Endothelial cell (in vitro differentiated cells): ENCODE measurements at regions not wholly inside any gene's neighbourhood (a gene's known extent, or its start where the extent isn't known, plus 50 kb on each side); places are given as distances from the start of the nearest gene placed in this dataset.

Experiments used
- DNase-seq: peaks from one replicate; pipeline ENCODE4 v3.0.0; 2021; ENCODE audit warnings: low spot score
- H3K27ac Mint-ChIP-seq: one replicate; pipeline ENCODE4 v1.8.0; 2021; ENCODE audit warnings: mixed read lengths, inconsistent platforms; ENCODE audit not compliant: unreplicated experiment
- H3K27me3 Mint-ChIP-seq: one replicate; pipeline ENCODE4 v1.8.0; 2021; ENCODE audit warnings: mild to moderate bottlenecking, moderate library complexity, mixed read lengths, inconsistent platforms; ENCODE audit not compliant: unreplicated experiment
- H3K36me3 Mint-ChIP-seq: one replicate; pipeline ENCODE4 v1.8.0; 2021; ENCODE audit warnings: mild to moderate bottlenecking, low read depth, mixed read lengths, inconsistent platforms; ENCODE audit not compliant: unreplicated experiment
- H3K4me1 Mint-ChIP-seq: one replicate; pipeline ENCODE4 v1.8.0; 2021; ENCODE audit warnings: mild to moderate bottlenecking, mixed read lengths, inconsistent platforms; ENCODE audit not compliant: unreplicated experiment
- H3K4me3 Mint-ChIP-seq: one replicate; pipeline ENCODE4 v1.8.0; 2021; ENCODE audit warnings: mild to moderate bottlenecking, mixed read lengths, inconsistent platforms; ENCODE audit not compliant: unreplicated experiment
- H3K9me3 Mint-ChIP-seq: one replicate; pipeline ENCODE4 v1.8.0; 2021; ENCODE audit warnings: mixed read lengths, inconsistent platforms; ENCODE audit not compliant: unreplicated experiment
- CTCF ChIP-seq: fragments of 200-600 bp; sonication (generic); IDR thresholded peaks from one replicate; pipeline ENCODE4 v1.5.0; 2021; ENCODE audit warnings: antibody characterized with exemption; ENCODE audit not compliant: unreplicated experiment

- H3K27ac Mint-ChIP-seq = no peak overlapping the region
- H3K4me3 Mint-ChIP-seq = no peak overlapping the region
- DNase-seq = no peak
- no peaks in the 10 kb centered on the region for H3K9me3 Mint-ChIP-seq
- H3K4me1 Mint-ChIP-seq = peaks cover 8% of the 10 kb centered on the region
- H3K36me3 Mint-ChIP-seq = no peaks in the 10 kb centered on the region
- H3K27me3 Mint-ChIP-seq = peaks cover 1% of the 10 kb centered on the region
- no peak for TF ChIP-seq CTCF
Observed at GRCh38 chr18:49669403-49669802, 107.5 kb downstream of the LIPG start.

GRCh38 chr18:49668574-49669275 is 106.9 kb downstream of the LIPG start:
- Mint-ChIP-seq H3K4me1 (peaks cover 8% of the 10 kb centered on the region), H3K27me3 (peaks cover 1% of the 10 kb centered on the region), H3K4me3 (no peak overlapping the region), H3K27ac (no peak overlapping the region), H3K36me3 (no peaks in the 10 kb centered on the region), H3K9me3 (no peaks in the 10 kb centered on the region)
- TF ChIP-seq CTCF = no peak
- DNase-seq = no peak

GRCh38 chr18:49667462-49667861 is 105.6 kb downstream of the LIPG start:
- H3K36me3 Mint-ChIP-seq = no peaks in the 10 kb centered on the region
- DNase-seq = no peak
- no peak overlapping the region for H3K4me3 Mint-ChIP-seq
- no peaks in the 10 kb centered on the region for H3K9me3 Mint-ChIP-seq
- TF ChIP-seq CTCF = no peak
- no peak overlapping the region for H3K27ac Mint-ChIP-seq
- no peaks in the 10 kb centered on the region for H3K27me3 Mint-ChIP-seq
- H3K4me1 Mint-ChIP-seq = peaks cover 8% of the 10 kb centered on the region

- Mint-ChIP-seq H3K27me3 (peaks cover 4% of the 10 kb centered on the region), H3K9me3 (no peaks in the 10 kb centered on the region), H3K4me3 (no peak overlapping the region), H3K36me3 (no peaks in the 10 kb centered on the region), H3K4me1 (peaks cover 8% of the 10 kb centered on the region), H3K27ac (no peak overlapping the region)
- no peak for TF ChIP-seq CTCF
- DNase-seq = no peak
Observed at GRCh38 chr18:49666045-49666775, 104.4 kb downstream of the LIPG start.
